Fibroblast of the aortic adventitia (primary cell): ENCODE measurements at regions not wholly inside any gene's neighbourhood (a gene's known extent, or its start where the extent isn't known, plus 50 kb on each side); places are given as distances from the start of the nearest gene placed in this dataset.
A peak's percentile ranks its signal among the peaks of the same experiment; 100 is the strongest.

Experiments
- DNase-seq: peaks from one replicate; pipeline ENCODE4 v3.0.0-alpha.2; 2010; ENCODE audit warnings: low read depth
- H3K4me3 ChIP-seq: 2 replicates; pipeline ENCODE4 v1.5.1; 2011; ENCODE audit warnings: low read depth, mild to moderate bottlenecking, control low read depth, low read length, moderate library complexity
- CTCF ChIP-seq: IDR thresholded peaks from 2 replicates; pipeline ENCODE4 v1.5.1; 2011; ENCODE audit warnings: mild to moderate bottlenecking, low read length, control low read depth, inconsistent platforms; ENCODE audit not compliant: insufficient read depth

- no peak overlapping the region for H3K4me3 ChIP-seq
- TF ChIP-seq CTCF: no peak
- DNase-seq: no peak
These were observed 118.2 kb downstream of the RPS12 start for GRCh38 chr6:132932588-132932987.

- no peak for DNase-seq
- no peak overlapping the region for H3K4me3 ChIP-seq
These were observed 118.7 kb downstream of the RPS12 start for GRCh38 chr6:132933090-132933489.

GRCh38 chr6:132934496-132934895, 120.1 kb downstream of the RPS12 start:
- no peak for TF ChIP-seq CTCF
- no peak overlapping the region for H3K4me3 ChIP-seq
- DNase-seq: no peak

More at GRCh38 chr6:132933090-132933489, 118.7 kb downstream of the RPS12 start:
- TF ChIP-seq CTCF: no peak

- TF ChIP-seq CTCF: no peak
- no peak for DNase-seq
- H3K4me3 ChIP-seq: no peak overlapping the region
These were observed 122.3 kb downstream of the RPS12 start for GRCh38 chr6:132936646-132937045.

GRCh38 chr6:132937466-132937906, 123.1 kb downstream of the RPS12 start:
- no peak overlapping the region for H3K4me3 ChIP-seq
- DNase-seq: peak; percentile 31
- TF ChIP-seq CTCF: peak; percentile 52

GRCh38 chr6:132948889-132949288, 134.5 kb downstream of the RPS12 start:
- TF ChIP-seq CTCF: no peak
- DNase-seq: no peak
- no peak overlapping the region for H3K4me3 ChIP-seq

- no peak for DNase-seq
- no peak for TF ChIP-seq CTCF
- H3K4me3 ChIP-seq: no peak overlapping the region
These were observed 136.2 kb downstream of the RPS12 start for GRCh38 chr6:132950566-132950965.
